ENCODE measurements at regions not wholly inside any gene's neighbourhood (a gene's known extent, or its start where the extent isn't known, plus 50 kb on each side); places are given as distances from the start of the nearest gene placed in this dataset.
A peak's percentile ranks its signal among the peaks of the same experiment; 100 is the strongest.

GRCh38 chr10:64075604-64076003, 554.4 kb downstream of the REEP3 start (continued):
- peak; percentile 87; the same call in 1 of the 2 replicates for TF ChIP-seq ZNF503 (CRISPR knock-in tag; IDR thresholded peaks at IDR 0.05)
- TF ChIP-seq ZFP90 (CRISPR knock-in tag; IDR thresholded peaks at IDR 0.05; ENCODE audit: borderline replicate concordance), result 0 out of 2 replicates have a peak, but pooled peaks have one; percentile 29
- peak; percentile 55 to 62; a peak in 3 of 4 replicates for TF ChIP-seq NR2F1 (CRISPR knock-in tag; IDR thresholded peaks at IDR 0.05)
- TF ChIP-seq NFIC (IDR thresholded peaks at IDR 0.05; ENCODE audit: low read length), result peak; percentile 88; the same call in 1 of the 2 replicates
- no peak for TF ChIP-seq RELA (CRISPR knock-in tag; IDR thresholded peaks at IDR 0.05)
- peak in 1 of 2 experiments; percentile 92; a peak in 2 of 4 replicates for TF ChIP-seq EP300 (IDR thresholded peaks at IDR 0.05; ENCODE audit: low read depth in 2 of 2, low read length in 2 of 2)
- no peak for TF ChIP-seq EP300 (CRISPR knock-in tag; IDR thresholded peaks at IDR 0.05; ENCODE audit: borderline replicate concordance)
- TF ChIP-seq MIER3 (CRISPR knock-in tag; IDR thresholded peaks at IDR 0.05; ENCODE audit: borderline replicate concordance), result peak; percentile 69; the same call in 1 of the 2 replicates
- TF ChIP-seq PRDM15 (CRISPR knock-in tag; IDR thresholded peaks at IDR 0.05), result no peak
- TF ChIP-seq RCOR2 (CRISPR knock-in tag; IDR thresholded peaks at IDR 0.05), result no peak; the same call in 1 of the 2 replicates
- TF ChIP-seq ATF6 (CRISPR knock-in tag; conservative IDR thresholded peaks at IDR 0.05), result no peak
- TF ChIP-seq HOXA7 (CRISPR knock-in tag; IDR thresholded peaks at IDR 0.05), result no peak
- TF ChIP-seq SP5 (CRISPR knock-in tag; IDR thresholded peaks at IDR 0.05; ENCODE audit: borderline replicate concordance, low read depth), result no peak
- no peak for TF ChIP-seq PHF8 (CRISPR knock-in tag; IDR thresholded peaks at IDR 0.05)
- peak; percentile 91 for TF ChIP-seq NR2F6 (IDR thresholded peaks at IDR 0.05)
- peak; percentile 82 for TF ChIP-seq NR2F6 (CRISPR knock-in tag; IDR thresholded peaks at IDR 0.05)
- 0 out of 2 replicates have a peak, but pooled peaks have one; percentile 31 for TF ChIP-seq MEIS2 (CRISPR knock-in tag; IDR thresholded peaks at IDR 0.05)
- TF ChIP-seq KAT7 (CRISPR knock-in tag; IDR thresholded peaks at IDR 0.05; ENCODE audit: borderline replicate concordance), result 0 out of 2 replicates have a peak, but pooled peaks have one; percentile 43
- TF ChIP-seq FOXP4 (CRISPR knock-in tag; IDR thresholded peaks at IDR 0.05), result peak; percentile 82
- TF ChIP-seq RBM22 (optimal IDR thresholded peaks at IDR 0.05; ENCODE audit: low read length), result no peak
- TF ChIP-seq ATF5 (CRISPR knock-in tag; IDR thresholded peaks at IDR 0.05; ENCODE audit: low read depth), result no peak
- TF ChIP-seq RORA (CRISPR knock-in tag; IDR thresholded peaks at IDR 0.05), result no peak

All from HepG2 (cell line).